Thymus (tissue), 11 donors: ENCODE measurements at regions not wholly inside any gene's neighbourhood (a gene's known extent, or its start where the extent isn't known, plus 50 kb on each side); places are given as distances from the start of the nearest gene placed in this dataset.
"Not testable (repeated sequence)": the region's sequence is repeated elsewhere in the genome, so short reads cannot be mapped to it uniquely, and the experiment has no call there.

ENCODE experiments used
- DNase-seq, 9 donors: peaks; one replicate each; pipeline ENCODE4 v3.0.0-alpha.2; 2013; ENCODE audit warnings: low spot score in 9 of 9, low read depth in 6 of 9, missing footprints in 1 of 9
- H3K27ac ChIP-seq, 2 donors: one replicate each; pipeline ENCODE4 v1.5.1; 2013; ENCODE audit warnings: control low read depth in 1 of 2, low read depth in 1 of 2, low read length in 1 of 2, mild to moderate bottlenecking in 1 of 2, moderate library complexity in 1 of 2
- H3K27me3 ChIP-seq, 2 donors: one replicate each; pipeline ENCODE4 v1.5.1; 2013; ENCODE audit warnings: low read length in 1 of 2; ENCODE audit not compliant: control insufficient read depth in 2 of 2, insufficient read depth in 1 of 2
- H3K36me3 ChIP-seq, 2 donors: one replicate each; pipeline ENCODE4 v1.5.1; 2013; ENCODE audit warnings: low read length in 1 of 2, mild to moderate bottlenecking in 1 of 2, moderate library complexity in 1 of 2; ENCODE audit not compliant: control insufficient read depth in 2 of 2, insufficient read depth in 2 of 2
- H3K4me1 ChIP-seq, 2 donors: one replicate each; pipeline ENCODE4 v1.5.1; 2013; ENCODE audit warnings: low read length in 2 of 2; ENCODE audit not compliant: control insufficient read depth in 2 of 2, insufficient read depth in 2 of 2
- H3K4me3 ChIP-seq, 2 donors: one replicate each; pipeline ENCODE4 v1.5.1; 2013; ENCODE audit warnings: low read length in 2 of 2, control low read depth in 1 of 2, mild to moderate bottlenecking in 1 of 2
- H3K9me3 ChIP-seq, 2 donors: one replicate each; pipeline ENCODE4 v1.5.1; 2013; ENCODE audit warnings: low read length in 1 of 2, mild to moderate bottlenecking in 1 of 2; ENCODE audit not compliant: control insufficient read depth in 2 of 2, insufficient read depth in 1 of 2
- WGBS: extraction: QIAGEN DNeasy Blood & Tissue Kit; methylation state at CpG from one replicate; pipeline ENCODE4 v1.1.7; 2013; 5-methylcytosine and 5-hydroxymethylcytosine counted together
- donor health status: healthy.

DNA sequence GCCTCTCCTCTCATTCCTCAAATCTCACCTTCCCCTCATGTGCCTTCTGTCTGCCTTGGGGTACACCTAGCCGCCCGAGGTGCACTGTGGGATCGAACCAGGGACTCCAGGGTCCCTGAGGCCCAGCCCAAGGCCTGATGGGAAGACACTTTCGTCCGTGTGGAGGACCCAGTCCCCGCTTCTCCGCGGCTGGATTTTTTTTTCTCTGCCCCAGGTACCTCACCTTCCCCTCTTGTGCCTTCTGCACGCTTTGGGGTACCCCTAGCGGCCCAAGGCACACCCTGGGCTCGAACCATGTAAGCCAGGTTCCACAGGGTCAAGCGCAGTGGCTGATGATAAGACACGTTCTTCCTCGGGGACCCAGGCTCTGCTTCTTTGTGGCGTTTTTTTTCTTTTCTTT is 530.7 kb downstream of the CWH43 start:
- H3K36me3 ChIP-seq, result no peaks in the 10 kb centered on the region
- no peak for DNase-seq
- H3K27ac ChIP-seq, result no peak overlapping the region
- no peaks in the 10 kb centered on the region for H3K27me3 ChIP-seq
- no peaks in the 10 kb centered on the region for H3K9me3 ChIP-seq
- 75% methylated on average over 15 of the region's 15 CpGs for WGBS
- no peak overlapping the region for H3K4me3 ChIP-seq
- no peaks in the 10 kb centered on the region for H3K4me1 ChIP-seq

DNA sequence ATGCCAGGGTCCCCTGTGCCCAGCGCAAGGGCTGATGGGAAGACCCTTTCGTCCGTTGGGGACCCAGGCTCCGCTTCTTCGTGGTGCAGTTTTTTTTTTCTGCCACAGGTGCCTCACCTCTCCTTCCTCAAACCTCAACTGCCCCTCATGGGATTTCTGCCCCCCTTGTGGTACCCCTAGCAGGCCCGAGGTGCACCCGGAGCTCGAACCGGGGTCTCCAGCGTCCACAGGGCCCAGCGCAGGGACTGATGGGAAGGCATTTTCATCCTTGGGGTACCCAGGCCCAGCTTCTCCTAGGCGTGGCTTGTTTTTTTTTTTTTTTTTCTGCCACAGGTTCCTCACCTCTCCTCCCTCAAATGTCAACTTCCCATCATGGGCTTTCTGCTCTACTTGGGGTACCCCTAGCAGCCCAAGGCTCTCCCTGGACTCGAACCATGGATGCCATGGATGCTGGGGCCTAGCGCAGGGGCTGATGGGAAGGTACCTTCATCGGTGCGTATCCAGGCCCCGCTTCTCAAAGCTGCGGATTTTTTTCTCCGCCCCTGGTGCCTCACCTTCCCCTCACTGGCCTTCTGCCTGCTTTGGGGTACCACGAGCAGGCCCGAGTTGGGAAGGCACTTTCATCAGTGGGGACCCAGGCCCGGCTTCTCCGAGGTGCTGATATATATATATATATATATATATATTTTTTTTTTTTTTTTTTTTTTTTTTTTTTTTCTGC is 531.6 kb downstream of the CWH43 start:
- H3K9me3 ChIP-seq, H3K4me3 ChIP-seq, DNase-seq, H3K27me3 ChIP-seq, H3K27ac ChIP-seq, H3K4me1 ChIP-seq, H3K36me3 ChIP-seq: not testable (repeated sequence)
- WGBS, result 87% methylated on average over 22 of the region's 23 CpGs

DNA sequence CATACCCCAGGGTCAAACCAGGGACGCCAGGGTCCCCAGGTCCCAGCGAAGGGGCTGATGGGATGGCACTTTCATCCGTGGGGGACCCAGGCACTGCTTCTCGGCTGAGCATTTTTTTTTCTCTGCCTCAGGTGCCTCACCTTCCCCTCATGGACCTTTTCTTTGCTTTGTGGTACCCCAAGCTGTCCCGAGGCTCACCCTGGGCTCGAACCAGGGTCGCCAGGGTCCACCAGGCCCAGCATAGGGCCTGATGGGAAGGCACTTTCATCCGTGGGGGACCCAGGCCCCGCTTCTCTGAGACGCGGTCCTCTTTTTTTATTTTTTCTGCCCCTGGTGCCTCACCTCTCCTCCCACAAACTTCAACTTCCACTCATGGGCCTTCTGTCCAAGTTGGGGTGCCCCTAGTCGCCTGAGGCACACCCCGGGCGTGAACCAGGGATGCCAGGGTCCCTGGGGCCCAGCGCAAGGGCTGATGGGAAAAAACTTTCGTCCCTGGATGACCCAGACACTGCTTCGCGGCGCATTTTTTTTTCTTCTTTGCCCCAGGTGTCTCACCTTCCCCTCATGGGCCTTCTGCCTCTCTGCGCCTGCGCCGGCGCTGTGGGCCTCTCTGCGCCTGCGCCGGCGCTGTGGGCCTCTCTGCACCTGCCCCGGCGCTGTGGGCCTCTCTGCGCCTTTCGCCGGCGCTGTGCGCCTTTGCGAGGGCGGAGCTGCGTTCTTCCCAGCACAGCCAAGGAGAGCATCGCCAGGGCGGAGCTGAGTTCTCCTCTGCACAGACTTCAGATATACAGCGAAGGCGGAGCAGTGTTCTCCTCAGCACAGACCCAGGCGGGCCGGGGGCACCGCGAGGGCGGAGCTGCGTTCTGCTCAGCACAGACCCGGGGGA is 533.3 kb downstream of the CWH43 start:
- not testable (repeated sequence) for DNase-seq, H3K4me1 ChIP-seq, H3K27me3 ChIP-seq, H3K9me3 ChIP-seq, H3K36me3 ChIP-seq, H3K27ac ChIP-seq, H3K4me3 ChIP-seq
- 75% methylated on average over 39 of the region's 48 CpGs for WGBS

DNA sequence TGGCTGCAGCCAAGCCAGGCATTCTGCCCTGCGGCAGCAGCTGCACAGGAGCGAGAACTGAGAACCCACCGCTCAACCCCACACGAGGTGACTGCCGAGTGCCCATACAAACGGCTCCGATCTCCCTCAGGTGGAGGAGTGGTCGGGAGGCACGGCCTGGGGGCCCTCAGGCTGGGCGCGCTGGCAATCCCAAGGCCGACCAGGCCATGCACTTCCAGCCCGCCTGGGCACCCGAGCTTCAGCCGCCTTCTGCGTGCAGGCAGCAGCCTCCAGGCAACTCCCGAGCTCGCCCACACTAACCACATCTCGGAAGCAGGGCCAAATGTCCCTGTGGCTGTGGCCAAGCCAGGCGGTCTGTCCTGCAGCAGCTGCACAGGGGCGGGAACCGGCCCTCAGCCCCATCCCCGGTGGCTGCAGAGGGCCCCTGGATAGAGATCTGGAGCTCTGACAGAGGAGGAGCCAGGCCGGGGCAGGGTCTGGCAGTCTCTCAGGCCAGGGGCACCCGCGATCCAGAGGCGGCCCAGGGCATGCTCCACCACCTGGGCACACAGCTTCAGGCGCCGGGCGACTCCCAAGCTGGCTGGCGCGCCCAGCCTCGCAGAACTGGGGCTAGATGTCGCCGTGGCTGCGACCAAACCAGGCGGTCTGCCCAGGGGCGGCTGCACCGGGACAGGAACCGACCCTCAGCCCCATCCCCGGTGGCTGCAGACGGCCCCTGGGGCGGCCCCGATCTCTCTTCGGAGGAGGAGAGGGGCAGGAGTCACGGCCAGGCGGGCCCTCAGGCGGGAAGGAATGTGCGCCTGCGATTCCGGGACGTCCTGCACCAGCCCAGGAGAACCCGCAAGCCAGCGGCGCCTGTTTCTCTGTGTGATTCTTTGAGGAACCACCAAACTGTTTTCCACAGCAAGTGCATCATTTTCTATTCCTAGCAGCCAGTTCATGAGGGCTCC is 538.0 kb downstream of the CWH43 start:
- not testable (repeated sequence) for H3K27ac ChIP-seq, H3K36me3 ChIP-seq, H3K4me3 ChIP-seq, H3K9me3 ChIP-seq, H3K27me3 ChIP-seq, DNase-seq, H3K4me1 ChIP-seq
- 76% methylated on average over 36 of the region's 55 CpGs for WGBS

DNA sequence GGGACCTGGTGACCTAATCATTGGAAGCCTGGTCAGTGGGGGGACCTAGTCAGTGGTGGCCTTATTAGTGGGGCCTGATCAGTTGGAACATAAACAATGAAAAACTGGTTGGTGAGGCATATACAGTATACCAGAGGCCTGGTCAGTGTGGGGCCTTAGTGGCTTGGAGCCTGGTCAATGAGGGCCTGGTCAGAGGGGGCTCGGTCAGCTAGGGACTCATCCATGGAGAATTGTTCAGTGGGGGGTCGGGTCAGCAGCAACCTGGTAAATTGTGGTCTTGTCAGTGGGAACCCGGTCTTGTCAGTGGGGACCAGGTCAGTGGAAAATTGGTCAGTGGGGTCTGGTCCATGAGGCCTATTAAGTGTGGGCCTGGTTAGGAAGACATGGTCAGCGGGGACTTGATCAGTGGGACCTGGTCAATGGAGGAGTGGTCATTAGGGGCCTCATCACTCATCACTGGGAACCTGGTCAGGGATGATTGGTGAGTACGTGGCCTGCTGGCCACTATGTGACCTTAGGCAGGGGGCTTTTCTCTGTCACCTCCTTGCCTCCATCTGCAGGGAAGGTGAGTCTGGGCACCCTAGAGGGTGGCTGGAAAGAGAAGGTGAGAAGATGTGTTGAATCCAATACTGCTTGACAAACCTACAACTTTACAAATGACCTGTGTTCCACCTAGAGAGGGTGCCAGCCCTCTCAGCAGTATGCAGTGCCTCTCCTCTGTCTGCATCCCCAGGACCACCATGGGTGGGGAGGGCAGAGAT is 573.0 kb downstream of the CWH43 start:
- not testable (repeated sequence) for H3K27me3 ChIP-seq, H3K27ac ChIP-seq, H3K9me3 ChIP-seq, H3K4me3 ChIP-seq, H3K36me3 ChIP-seq, DNase-seq, H3K4me1 ChIP-seq
- WGBS, result 58% methylated on average over 3 of the region's 5 CpGs

DNA sequence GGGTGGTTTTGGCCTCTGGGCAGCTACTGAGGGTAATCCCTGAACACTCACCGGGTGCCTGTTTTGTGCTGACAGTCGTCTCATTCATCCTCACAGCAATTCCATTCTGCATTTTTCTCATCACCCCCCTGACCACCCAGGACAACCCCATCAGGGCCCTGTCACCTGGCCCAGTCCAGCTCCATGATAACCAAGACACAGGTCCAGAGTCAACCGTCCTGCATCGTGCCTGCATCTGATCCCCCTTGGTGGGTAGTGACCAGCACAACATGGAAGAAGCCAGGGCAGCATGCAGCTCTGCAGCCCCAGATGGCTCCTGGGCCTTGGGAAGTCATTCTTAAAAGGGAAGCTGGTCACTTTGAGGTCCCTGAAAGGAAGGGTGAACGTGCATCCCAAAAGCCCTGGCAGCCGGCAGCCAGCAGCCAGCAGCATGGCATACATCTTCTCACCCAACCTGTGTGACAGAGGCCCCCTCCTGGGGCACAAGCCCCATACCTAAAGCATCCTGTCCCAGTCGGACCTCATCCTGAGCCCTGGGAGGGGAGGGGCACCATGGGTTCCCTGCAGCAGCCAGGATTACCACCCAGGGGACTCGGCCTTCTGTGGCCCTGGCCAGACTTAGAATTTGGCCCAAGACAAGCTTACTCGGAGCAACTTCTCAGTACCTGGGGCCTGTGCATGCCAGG is 574.2 kb downstream of the CWH43 start:
- H3K4me1 ChIP-seq, H3K4me3 ChIP-seq, H3K27me3 ChIP-seq, H3K9me3 ChIP-seq, DNase-seq, H3K36me3 ChIP-seq, H3K27ac ChIP-seq: not testable (repeated sequence)
- 82% methylated on average over 6 of the region's 9 CpGs for WGBS

DNA sequence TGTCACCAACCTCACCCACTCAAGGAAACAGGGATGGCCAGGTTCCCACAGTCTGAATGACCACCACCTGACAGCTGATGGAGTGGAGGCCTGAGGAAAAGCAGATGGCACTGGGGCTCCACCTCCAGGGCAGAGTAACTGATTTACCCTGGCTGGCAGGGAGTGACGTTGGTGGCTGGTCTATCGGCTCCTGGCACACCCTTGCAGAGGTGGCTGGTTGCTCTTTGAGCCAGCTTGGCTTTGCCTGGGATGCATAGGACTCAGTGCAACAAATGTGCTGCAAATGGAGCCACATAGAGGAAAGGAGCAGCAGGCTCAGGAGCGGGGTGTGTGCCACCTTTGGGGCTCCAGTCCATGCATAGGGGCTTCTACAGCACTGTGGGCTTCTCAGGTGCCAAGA is 574.8 kb downstream of the CWH43 start:
- WGBS, result 55% methylated on average over 3 of the region's 3 CpGs
- H3K9me3 ChIP-seq, H3K4me3 ChIP-seq, H3K27ac ChIP-seq, H3K36me3 ChIP-seq, H3K27me3 ChIP-seq, H3K4me1 ChIP-seq, DNase-seq: not testable (repeated sequence)

DNA sequence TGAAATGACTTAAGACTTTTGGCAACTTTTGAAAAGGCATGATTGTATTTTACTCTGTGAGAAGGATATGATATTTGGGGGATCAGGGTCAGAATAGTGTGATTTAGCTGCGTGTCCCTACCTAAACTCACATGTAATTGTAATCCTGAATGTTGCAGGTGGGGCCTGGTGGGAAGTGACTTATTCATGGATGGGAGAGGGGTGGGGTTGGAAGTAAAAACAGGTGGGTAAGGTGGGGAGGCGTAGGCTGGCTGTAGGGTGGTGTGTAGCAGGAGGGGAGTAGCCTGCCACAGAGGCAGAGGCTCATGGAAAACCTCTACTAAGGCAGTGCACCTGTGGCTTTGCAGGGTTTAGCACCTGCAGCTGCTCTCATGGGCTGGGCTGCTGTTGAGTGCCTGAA is 584.2 kb downstream of the CWH43 start:
- H3K9me3 ChIP-seq, DNase-seq: not testable (repeated sequence)
- WGBS, result 39% methylated on average over 2 of the region's 2 CpGs

More for the DNA sequence above, 584.2 kb downstream of the CWH43 start:
- not testable (repeated sequence) for H3K4me1 ChIP-seq, H3K4me3 ChIP-seq, H3K27me3 ChIP-seq, H3K36me3 ChIP-seq, H3K27ac ChIP-seq
